Muscle layer of duodenum (tissue), 2 donors: ENCODE measurements at regions not wholly inside any gene's neighbourhood (a gene's known extent, or its start where the extent isn't known, plus 50 kb on each side); places are given as distances from the start of the nearest gene placed in this dataset.

ENCODE experiments used
- H3K27ac ChIP-seq: one replicate; pipeline ENCODE4 v1.7.0; 2013; ENCODE audit warnings: mild to moderate bottlenecking, low read length
- H3K27me3 ChIP-seq: one replicate; pipeline ENCODE4 v1.7.0; 2013; ENCODE audit warnings: low read depth, mild to moderate bottlenecking, control low read depth, low read length
- H3K36me3 ChIP-seq, 2 donors: one replicate each; pipeline ENCODE4 v1.7.0; 2013; ENCODE audit warnings: low read length in 2 of 2, control low read depth in 1 of 2, mild to moderate bottlenecking in 1 of 2; ENCODE audit not compliant: insufficient read depth in 2 of 2, control insufficient read depth in 1 of 2
- H3K4me1 ChIP-seq, 2 donors: one replicate each; pipeline ENCODE4 v1.7.0; 2013; ENCODE audit warnings: low read length in 2 of 2, mild to moderate bottlenecking in 2 of 2, control low read depth in 1 of 2, moderate library complexity in 1 of 2; ENCODE audit not compliant: insufficient read depth in 2 of 2, control insufficient read depth in 1 of 2
- H3K4me3 ChIP-seq, 2 donors: one replicate each; pipeline ENCODE4 v1.7.0; 2013; ENCODE audit warnings: low read length in 2 of 2, low read depth in 1 of 2, mild to moderate bottlenecking in 1 of 2
- H3K9me3 ChIP-seq, 2 donors: one replicate each; pipeline ENCODE4 v1.7.0; 2013; ENCODE audit warnings: low read length in 2 of 2, control low read depth in 1 of 2, mild to moderate bottlenecking in 1 of 2; ENCODE audit not compliant: control insufficient read depth in 1 of 2
- donor health status: healthy.

GRCh38 chr20:50308513-50309279 lies 118.1 kb downstream of the CEBPB start:
- Histone ChIP-seq H3K36me3 (no peaks in the 10 kb centered on the region), H3K4me1 (peaks cover 26 to 31% of the 10 kb centered on the region in 2 donors), H3K4me3 (peak overlapping the region in 1 of 2 donors; percentile 22), H3K27ac (peak overlapping the region; percentile 84), H3K27me3 (no peaks in the 10 kb centered on the region), H3K9me3 (no peaks in the 10 kb centered on the region)

GRCh38 chr20:50309280-50309763 lies 118.7 kb downstream of the CEBPB start:
- Histone ChIP-seq H3K27ac (peak overlapping the region; percentile 83), H3K27me3 (no peaks in the 10 kb centered on the region), H3K36me3 (no peaks in the 10 kb centered on the region), H3K4me3 (peak overlapping the region in 1 of 2 donors; percentile 22), H3K9me3 (no peaks in the 10 kb centered on the region), H3K4me1 (peaks cover 20 to 31% of the 10 kb centered on the region in 2 donors)

DNA sequence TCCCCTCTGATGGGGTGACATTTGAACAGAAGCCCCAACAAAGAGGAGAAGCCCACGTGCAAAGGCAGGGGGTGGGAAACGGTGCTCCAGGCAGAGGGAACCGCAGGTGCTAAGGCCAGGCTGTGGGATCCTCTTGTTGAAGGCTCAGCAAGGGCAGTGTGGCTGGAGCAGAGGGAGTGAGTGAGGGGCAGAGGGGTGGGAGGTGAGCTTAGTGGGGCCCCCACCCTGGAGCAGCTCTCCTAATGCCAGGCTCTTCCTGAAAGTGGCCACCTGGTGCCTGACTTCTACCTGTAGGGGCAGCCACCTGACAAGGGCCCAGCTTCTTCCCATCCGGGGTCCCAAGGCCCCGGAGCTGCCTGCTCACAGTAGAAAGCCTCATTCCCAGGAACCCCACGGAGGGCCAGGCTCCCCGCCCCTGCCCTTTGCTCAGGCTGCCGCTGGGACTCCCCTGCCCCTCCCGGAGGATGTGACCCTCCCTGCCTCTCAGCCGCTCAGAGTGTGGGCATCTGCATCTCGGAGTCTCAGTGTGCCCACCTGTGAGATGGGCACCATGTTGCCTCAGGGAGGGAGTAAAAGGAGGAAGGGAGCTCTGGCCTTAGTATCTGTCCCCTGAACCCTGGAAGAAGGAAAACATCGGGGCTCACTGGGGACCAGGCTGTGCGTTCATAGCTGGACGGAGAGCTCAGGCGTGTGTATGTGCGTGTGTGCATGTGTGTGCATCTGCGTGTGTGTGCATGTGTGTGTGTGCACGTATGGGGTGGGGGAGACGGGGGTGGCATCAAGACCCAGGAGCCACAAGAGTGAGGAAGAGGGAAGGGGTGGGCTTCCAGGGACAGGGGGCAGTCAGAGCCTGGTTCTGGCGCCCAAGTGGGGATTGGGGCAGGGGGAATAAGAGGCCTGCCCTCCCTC lies 119.4 kb downstream of the CEBPB start:
- no peaks in the 10 kb centered on the region for H3K9me3 ChIP-seq
- H3K36me3 ChIP-seq, result no peaks in the 10 kb centered on the region
- H3K27me3 ChIP-seq, result no peaks in the 10 kb centered on the region
- H3K27ac ChIP-seq, result peak overlapping the region; percentile 83
- no peak overlapping the region for H3K4me3 ChIP-seq
- peaks cover 19 to 31% of the 10 kb centered on the region in 2 donors for H3K4me1 ChIP-seq

DNA sequence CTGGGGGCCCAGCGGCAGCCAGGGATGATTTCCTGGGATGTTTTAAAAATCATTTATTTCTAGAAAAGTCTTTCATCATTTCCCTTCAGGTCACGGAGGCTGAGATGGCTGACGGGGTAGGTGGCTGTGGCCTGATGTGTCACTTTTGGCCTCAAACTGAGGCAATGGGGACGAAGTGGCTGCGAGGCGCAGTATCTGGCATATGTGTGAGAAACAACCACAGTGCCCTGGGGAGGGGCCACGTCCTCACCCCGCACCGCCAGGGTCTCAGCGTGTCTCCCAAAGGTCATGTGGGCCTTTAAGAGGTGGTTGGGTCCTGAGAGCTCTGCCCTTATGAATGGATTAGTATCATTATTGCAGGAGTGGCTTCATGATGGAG lies 120.0 kb downstream of the CEBPB start:
- Histone ChIP-seq H3K9me3 (no peaks in the 10 kb centered on the region), H3K36me3 (no peaks in the 10 kb centered on the region), H3K4me3 (no peak overlapping the region), H3K27ac (no peak overlapping the region), H3K27me3 (no peaks in the 10 kb centered on the region), H3K4me1 (peaks cover 16 to 30% of the 10 kb centered on the region in 2 donors)

DNA sequence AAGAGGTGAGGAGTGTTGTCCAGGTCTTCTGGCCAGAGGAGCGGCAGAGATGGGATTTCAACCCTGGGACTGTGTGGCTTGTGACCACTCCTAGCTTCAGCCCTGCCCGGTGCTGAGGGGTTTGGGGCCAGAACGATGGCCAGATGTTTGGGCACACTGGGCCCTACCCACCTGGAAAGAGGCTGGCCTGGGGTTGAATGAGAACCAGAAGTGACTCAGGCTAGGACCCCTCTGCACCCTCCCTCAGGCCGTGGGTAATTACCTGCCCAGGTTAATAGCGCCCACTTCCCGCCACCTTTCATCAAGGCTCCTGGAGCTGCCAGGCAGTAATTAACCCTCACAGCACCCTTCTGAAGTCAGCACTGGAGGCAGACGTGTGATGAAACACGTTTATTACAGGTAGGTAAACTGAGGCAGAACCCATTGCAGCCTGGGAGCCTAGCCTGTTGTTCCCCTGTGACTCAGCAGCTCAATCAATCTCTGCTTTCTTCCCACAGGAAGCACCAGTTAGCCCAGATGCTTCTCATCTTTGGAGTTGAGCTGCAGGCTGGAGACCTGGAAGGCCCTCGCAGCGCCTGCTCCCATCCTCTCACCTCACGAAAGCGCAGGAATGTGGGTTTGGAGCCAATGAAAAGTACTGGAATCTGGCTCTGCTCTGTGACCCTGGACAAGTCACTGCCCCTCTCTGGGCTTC lies 120.8 kb downstream of the CEBPB start:
- Histone ChIP-seq H3K4me1 (peaks cover 8 to 22% of the 10 kb centered on the region in 2 donors), H3K9me3 (no peaks in the 10 kb centered on the region), H3K27ac (no peak overlapping the region), H3K27me3 (no peaks in the 10 kb centered on the region), H3K36me3 (no peaks in the 10 kb centered on the region), H3K4me3 (no peak overlapping the region)

DNA sequence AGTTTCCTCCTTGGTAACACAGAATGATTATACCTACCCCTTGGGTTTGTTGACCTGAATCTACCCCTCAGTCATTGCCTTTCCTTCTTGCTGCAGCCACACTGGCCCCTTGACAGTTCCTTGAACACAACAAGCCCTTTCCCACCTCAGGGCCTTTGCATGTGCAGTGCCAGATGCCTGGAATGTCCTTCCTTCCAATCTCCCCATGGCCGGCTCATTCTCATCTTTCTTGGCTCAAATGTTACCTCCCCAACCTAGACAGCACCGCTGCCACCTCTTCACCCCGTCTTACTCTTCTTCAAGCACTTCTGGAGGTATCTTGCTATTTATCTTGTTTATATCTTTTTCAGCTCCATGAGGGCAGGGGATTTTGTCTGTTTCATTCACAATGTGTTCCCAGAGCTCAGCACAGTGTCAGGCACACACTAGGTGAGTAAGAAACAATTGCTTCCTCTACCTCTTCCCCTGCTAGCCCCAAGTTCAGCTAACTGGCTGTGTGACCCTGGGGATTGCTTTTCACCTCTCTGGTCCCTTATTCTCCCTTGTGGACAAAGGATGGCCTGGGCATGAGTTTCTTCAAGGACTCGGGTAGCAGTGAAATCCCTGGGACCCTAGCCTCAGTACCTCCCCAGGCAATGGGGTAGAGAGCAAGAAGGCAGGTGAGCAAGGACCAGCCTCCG lies 121.5 kb downstream of the CEBPB start:
- Histone ChIP-seq H3K4me1 (peaks cover 1 to 18% of the 10 kb centered on the region in 2 donors), H3K27ac (peak overlapping the region; percentile 25), H3K9me3 (no peaks in the 10 kb centered on the region), H3K36me3 (no peaks in the 10 kb centered on the region), H3K4me3 (no peak overlapping the region), H3K27me3 (no peaks in the 10 kb centered on the region)

DNA sequence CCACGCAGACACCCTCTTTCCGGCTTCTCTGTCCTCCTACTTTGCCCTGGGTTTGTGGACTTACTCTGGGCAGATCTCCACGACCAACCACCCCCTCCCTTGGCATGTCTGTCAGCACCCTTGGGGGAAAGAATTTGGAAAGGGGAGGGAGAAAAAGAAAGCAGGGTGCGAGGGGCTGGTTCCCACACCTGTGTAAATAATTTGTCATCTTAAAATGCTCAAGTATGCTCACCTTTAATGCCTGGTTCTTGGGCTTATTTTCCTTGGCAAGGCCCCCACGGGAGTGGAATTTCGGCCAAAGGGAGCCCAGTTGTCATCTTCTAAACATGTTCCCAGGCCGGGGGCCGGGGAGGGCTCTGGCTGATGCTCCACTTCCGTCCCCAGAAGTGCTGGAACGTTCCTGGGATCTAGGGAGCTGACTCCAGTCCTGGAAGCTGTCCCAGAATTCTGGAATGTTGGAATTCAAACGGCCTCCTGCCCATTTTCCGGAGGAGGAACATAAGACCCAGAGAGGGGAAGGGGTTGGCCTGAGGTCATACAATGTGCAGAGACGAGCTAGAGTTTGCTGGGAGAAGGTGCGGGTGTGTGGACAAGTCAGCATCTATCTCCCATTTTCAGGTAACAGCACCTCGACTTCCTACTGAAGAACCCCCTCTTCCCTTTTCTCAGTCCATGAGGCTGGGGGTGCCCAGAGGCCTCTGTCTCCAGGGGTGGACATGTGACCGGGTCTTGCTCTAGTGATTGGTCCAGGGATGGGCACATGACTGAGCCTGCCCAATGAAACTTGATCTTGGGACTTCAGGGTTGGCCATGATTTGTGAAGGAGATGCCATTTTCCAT lies 122.3 kb downstream of the CEBPB start:
- Histone ChIP-seq H3K4me3 (no peak overlapping the region), H3K9me3 (no peaks in the 10 kb centered on the region), H3K4me1 (peaks cover 0 to 18% of the 10 kb centered on the region in 2 donors), H3K27ac (peak overlapping the region; percentile 25), H3K36me3 (no peaks in the 10 kb centered on the region), H3K27me3 (no peaks in the 10 kb centered on the region)

- no peak overlapping the region for H3K27ac ChIP-seq
- no peaks in the 10 kb centered on the region for H3K27me3 ChIP-seq
Observed at GRCh38 chr20:50313522-50313820, 122.8 kb downstream of the CEBPB start.

DNA sequence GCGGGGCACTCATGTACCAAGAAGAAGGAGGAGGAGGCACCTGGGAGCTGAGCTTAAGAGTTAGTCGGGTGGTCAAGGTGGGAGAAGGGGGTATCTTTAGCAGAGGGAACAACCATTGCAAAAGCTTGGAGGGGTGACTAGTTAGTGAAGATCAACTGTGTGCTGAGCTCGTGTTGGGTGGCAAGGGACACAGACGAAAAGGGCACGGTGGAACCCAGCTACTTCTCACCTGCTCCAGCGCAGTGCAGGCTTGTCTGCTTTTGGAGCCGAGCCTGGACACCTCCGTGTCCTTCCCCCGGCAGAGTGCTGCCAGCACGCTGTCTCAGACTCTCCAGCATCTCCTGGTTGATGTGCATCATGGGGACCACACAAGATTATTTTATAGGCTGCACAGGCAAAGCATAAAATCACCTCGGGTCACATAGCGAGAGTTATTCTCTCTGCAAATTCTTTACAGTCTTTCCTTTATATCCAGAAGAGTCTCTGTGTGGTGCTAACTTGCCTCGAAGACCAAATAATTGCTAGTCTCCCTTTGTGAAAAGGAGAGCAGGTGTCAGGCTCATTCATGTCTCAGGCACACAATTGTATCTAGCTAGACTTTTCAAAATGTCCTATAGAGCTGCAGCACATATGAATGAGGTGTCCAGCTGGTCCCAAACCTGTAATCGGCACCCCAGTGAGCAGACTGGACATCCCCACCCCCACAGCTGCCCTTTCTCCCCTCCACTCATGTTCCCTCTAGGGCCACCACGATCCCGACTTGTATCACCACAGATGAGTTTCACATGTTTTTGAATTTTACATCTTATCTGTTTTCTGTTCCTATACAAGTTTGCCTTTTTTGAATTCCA lies 123.4 kb downstream of the CEBPB start:
- Histone ChIP-seq H3K9me3 (no peaks in the 10 kb centered on the region), H3K4me1 (peaks cover 0 to 18% of the 10 kb centered on the region in 2 donors), H3K27ac (no peak overlapping the region), H3K27me3 (no peaks in the 10 kb centered on the region), H3K36me3 (no peaks in the 10 kb centered on the region), H3K4me3 (no peak overlapping the region)

More at GRCh38 chr20:50313522-50313820, 122.8 kb downstream of the CEBPB start:
- H3K4me3 ChIP-seq, result no peak overlapping the region
- H3K4me1 ChIP-seq, result peaks cover 0 to 18% of the 10 kb centered on the region in 2 donors
- no peaks in the 10 kb centered on the region for H3K36me3 ChIP-seq
- H3K9me3 ChIP-seq, result no peaks in the 10 kb centered on the region
